Lower leg skin (tissue), 4 donors: ENCODE measurements at regions not wholly inside any gene's neighbourhood (a gene's known extent, or its start where the extent isn't known, plus 50 kb on each side); places are given as distances from the start of the nearest gene placed in this dataset.
A peak's percentile ranks its signal among the peaks of the same experiment; 100 is the strongest.

Experiments
- DNase-seq, 2 donors: peaks; one replicate each; pipeline ENCODE4 v3.0.0-alpha.2; 2019; ENCODE audit warnings: low spot score in 2 of 2
- H3K4me3 ChIP-seq: fragments of 200-600 bp; sonication (generic); 2 replicates; pipeline ENCODE4 v1.5.1; 2017; ENCODE audit warnings: mild to moderate bottlenecking, low read depth; ENCODE audit not compliant: poor library complexity, severe bottlenecking
- POLR2A ChIP-seq, 2 donors: fragments of 450-650 bp; IDR thresholded peaks; one replicate each; pipeline ENCODE4 v1.6.1; 2016 to 2017; ENCODE audit warnings: antibody characterized with exemption in 2 of 2, mild to moderate bottlenecking in 1 of 2, moderate library complexity in 1 of 2
- WGBS, 2 donors: methylation state at CpG; one replicate each; pipeline ENCODE4 v1.1.5; 2018; 5-methylcytosine and 5-hydroxymethylcytosine counted together
- intact Hi-C: fragments of 100-400 bp; cut with DNase I; formaldehyde crosslinking; loops from one replicate; pipeline ENCODE4 v1.15.0; 2023; ENCODE audit warnings: low total_unique reads
- TF ChIP-seq, protein P1 (sequence below), 3 donors: fragments of 450-650 bp; IDR thresholded peaks; one replicate each; pipeline ENCODE4 v1.5.1; 2016; ENCODE audit warnings: antibody characterized with exemption in 3 of 3, mild to moderate bottlenecking in 3 of 3, moderate library complexity in 2 of 3

DNA sequence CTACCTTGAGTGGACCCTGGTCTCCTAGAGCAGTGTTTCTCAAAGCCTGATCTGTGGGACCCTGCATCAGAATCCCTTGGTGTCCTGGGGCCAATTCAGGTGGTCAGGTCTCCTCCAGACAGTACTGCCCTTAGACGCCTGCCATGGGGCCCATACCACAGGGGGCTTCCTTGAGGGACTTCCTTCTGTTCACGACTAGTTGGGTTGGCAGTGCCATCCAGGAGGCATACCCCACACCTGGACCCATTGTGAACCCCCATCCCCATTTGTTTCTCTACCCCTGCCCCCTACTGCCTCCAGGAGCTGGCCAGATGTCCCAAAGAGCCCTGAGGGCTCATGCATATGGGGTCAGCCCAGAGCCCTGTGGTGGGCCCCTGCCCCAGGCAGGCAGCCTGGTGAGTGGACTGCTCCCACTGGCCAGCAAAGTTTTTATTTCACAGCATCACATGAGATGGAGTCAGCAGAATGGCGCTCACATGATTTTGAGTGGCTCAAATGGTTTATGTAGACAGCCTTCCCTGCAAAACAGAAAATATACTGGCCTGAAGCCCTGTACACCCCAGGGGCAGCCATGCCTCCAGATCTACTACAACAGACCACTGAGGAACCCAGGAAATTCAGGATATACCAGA lies 259.9 kb upstream of the ZMIZ1 start:
- 87 to 94% methylated on average over 3 of the region's 3 CpGs for WGBS, 2 donors
- TF ChIP-seq POLR2A (IDR thresholded peaks at IDR 0.05) = no peak
- TF ChIP-seq, protein P1, sequence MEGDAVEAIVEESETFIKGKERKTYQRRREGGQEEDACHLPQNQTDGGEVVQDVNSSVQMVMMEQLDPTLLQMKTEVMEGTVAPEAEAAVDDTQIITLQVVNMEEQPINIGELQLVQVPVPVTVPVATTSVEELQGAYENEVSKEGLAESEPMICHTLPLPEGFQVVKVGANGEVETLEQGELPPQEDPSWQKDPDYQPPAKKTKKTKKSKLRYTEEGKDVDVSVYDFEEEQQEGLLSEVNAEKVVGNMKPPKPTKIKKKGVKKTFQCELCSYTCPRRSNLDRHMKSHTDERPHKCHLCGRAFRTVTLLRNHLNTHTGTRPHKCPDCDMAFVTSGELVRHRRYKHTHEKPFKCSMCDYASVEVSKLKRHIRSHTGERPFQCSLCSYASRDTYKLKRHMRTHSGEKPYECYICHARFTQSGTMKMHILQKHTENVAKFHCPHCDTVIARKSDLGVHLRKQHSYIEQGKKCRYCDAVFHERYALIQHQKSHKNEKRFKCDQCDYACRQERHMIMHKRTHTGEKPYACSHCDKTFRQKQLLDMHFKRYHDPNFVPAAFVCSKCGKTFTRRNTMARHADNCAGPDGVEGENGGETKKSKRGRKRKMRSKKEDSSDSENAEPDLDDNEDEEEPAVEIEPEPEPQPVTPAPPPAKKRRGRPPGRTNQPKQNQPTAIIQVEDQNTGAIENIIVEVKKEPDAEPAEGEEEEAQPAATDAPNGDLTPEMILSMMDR (IDR thresholded peaks at IDR 0.05) = no peak
- no peak overlapping the region for H3K4me3 ChIP-seq
- peak in 1 of 2 donors; percentile 68 for DNase-seq
- intact Hi-C loops = no loop called here

DNA sequence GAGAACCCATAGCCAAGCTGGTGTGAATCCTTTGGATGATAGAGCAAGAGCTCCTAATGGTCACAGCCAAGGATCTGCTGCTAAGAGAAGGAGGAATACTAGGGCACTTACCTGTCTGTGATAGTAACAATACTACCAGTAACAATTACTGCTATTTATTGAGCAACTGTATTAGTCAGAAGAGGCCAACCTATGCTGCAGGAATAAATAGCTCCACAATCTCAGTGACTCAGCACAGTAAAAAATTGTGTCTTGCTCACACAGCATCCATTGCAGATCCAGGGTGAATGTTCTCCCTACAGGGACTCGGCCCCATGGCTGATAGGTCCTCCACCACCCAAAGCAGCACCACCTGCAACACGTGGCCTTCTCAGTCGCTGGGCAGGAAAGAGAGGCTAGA lies 257.6 kb upstream of the ZMIZ1 start:
- intact Hi-C loops = no loop called here
- TF ChIP-seq POLR2A (IDR thresholded peaks at IDR 0.05) = no peak
- TF ChIP-seq, protein P1 (IDR thresholded peaks at IDR 0.05) = no peak
- DNase-seq = no peak
- H3K4me3 ChIP-seq = no peak overlapping the region
- 79 to 81% methylated on average over 3 of the region's 3 CpGs for WGBS, 2 donors

DNA sequence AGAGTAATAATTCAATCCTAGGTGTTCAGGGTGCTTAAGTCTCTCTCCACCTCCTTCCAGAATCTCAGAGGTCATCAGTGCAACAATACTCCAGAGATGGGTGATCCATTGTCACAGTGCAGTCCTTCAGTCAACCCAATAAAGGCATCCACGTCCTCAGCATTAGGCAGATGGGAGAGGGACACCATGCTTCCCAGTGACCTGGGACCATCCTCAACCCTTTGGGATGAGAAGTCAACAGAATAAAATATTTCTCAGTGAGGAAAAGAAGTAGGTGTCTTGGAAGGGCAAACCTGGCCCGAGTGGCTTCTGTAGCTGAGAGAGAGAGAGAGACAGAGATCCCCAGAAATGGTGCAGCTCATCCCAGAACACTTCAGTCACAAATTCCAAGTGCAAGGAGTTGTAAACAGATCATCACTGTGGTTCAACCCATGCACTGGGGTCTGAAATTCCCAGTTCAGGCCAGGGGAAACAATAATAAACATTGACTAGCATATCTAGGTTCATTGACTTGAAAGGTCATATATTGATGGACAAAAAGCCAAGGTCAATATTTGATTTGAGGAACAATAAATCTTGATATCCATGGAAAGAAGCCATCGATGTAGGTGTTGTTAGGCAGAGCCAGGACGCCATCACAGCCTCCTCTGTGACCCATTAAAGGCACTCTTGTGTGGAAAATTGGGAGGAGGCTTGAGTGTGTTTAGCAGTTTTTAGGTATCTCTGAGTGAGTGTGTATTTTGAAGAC lies 256.0 kb upstream of the ZMIZ1 start:
- intact Hi-C loops = no loop called here
- H3K4me3 ChIP-seq = no peak overlapping the region
- WGBS, 2 donors = 86 to 87% methylated on average over 4 of the region's 4 CpGs
- DNase-seq = peak in 1 of 2 donors; percentile 74
- TF ChIP-seq, protein P1 (IDR thresholded peaks at IDR 0.05) = no peak
- TF ChIP-seq POLR2A (IDR thresholded peaks at IDR 0.05) = no peak

DNA sequence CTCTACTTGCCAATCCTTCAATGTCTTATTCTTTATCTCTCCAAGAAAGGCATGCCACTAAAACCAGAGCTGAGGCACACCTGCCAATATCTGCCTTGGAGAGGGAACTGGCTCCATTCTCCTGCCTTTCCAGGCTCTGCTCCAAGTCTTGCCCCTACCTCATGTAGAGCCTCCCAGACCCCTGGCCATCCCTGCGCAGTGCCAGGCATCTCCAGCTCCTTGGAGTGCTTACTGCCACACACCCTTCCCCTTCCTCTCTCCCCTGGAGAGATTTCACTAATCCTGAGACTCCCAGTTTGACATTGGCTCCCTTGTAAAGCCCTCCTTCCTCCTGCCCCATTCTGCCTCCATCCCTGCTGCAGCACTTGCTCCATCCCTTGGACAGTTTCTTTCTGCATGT lies 255.2 kb upstream of the ZMIZ1 start:
- WGBS, 2 donors = 96 to 100% methylated on average over 1 of the region's 1 CpG
- peak in 1 of 2 donors; percentile 70 for DNase-seq
- intact Hi-C loops = no loop called here
- no peak overlapping the region for H3K4me3 ChIP-seq
- TF ChIP-seq, protein P1 (IDR thresholded peaks at IDR 0.05) = no peak
- no peak for TF ChIP-seq POLR2A (IDR thresholded peaks at IDR 0.05)

DNA sequence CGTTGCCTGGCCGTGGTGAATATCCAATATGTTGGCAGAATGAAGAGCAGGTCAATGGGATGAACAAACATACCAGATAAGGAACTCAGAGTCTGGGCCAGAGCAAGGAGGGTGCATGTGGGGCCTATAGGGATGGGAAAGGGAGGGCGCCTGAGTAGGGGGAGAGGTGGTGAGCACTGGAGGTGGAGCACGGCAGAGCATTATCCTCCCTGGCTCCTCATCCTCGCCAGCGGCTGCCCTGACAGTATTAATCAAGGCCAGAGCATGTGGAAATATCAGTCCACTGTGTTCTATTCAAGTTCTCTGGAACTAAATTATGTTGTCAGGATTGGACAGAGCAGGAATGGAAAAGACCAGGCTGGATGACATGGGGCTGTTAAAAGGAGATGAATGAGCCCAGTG lies 254.8 kb upstream of the ZMIZ1 start:
- intact Hi-C loops = no loop called here
- H3K4me3 ChIP-seq = no peak overlapping the region
- DNase-seq = peak in 1 of 2 donors; percentile 58
- 77 to 78% methylated on average over 6 of the region's 6 CpGs for WGBS, 2 donors
- TF ChIP-seq POLR2A (IDR thresholded peaks at IDR 0.05) = no peak
- TF ChIP-seq, protein P1 (IDR thresholded peaks at IDR 0.05) = no peak
